Erythroblast (primary cell): ENCODE measurements at regions not wholly inside any gene's neighbourhood (a gene's known extent, or its start where the extent isn't known, plus 50 kb on each side); places are given as distances from the start of the nearest gene placed in this dataset.

Experiments
- GATA1 ChIP-seq: IDR thresholded peaks from 2 replicates; pipeline ENCODE4 v1.6.1; 2011; ENCODE audit warnings: low read depth, mild to moderate bottlenecking, control low read depth, low read length, moderate library complexity
- POLR2A ChIP-seq: IDR thresholded peaks from 2 replicates; pipeline ENCODE4 v1.6.1; 2011; ENCODE audit warnings: mild to moderate bottlenecking, low read length

DNA sequence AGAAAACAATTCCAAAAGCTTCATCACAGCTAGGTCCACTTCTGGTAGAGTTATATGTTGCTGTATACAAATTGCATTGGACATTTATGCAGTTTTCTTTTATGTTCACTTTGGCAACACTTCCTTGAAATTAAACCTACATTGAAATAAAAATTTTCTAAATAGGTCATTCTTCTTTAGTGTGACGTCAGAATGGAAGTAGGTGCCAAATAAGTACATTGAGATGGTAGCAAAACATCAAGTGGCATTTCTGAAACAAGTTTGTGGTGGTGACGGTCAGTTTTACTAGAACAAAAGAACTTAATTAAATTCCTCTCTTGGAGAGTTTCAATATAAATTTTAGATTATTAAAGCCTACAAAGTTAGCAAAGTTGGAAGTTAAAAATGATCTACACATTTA is 895.1 kb downstream of the CDH9 start:
- TF ChIP-seq POLR2A (no peak), GATA1 (no peak)
